ENCODE measurements at regions not wholly inside any gene's neighbourhood (a gene's known extent, or its start where the extent isn't known, plus 50 kb on each side); places are given as distances from the start of the nearest gene placed in this dataset.

GRCh38 chr15:25233766-25234350 lies 205.0 kb downstream of the UBE3A start:
- no peak for DNase-seq (ENCODE audit: low read depth)

GRCh38 chr15:25234831-25235230 lies 204.0 kb downstream of the UBE3A start:
- no peak for DNase-seq (ENCODE audit: low read depth)

- no peak for DNase-seq (ENCODE audit: low read depth)
Measured at GRCh38 chr15:25235391-25235790, 203.4 kb downstream of the UBE3A start.

- no peak for DNase-seq (ENCODE audit: low read depth)
Measured at GRCh38 chr15:25236143-25236860, 202.5 kb downstream of the UBE3A start.

- DNase-seq (ENCODE audit: low read depth), result no peak
Measured at GRCh38 chr15:25236861-25237155, 202.0 kb downstream of the UBE3A start.

GRCh38 chr15:25237291-25237978 lies 201.4 kb downstream of the UBE3A start:
- no peak for DNase-seq (ENCODE audit: low read depth)

- DNase-seq (ENCODE audit: low read depth), result no peak
Measured at GRCh38 chr15:25238126-25238525, 200.7 kb downstream of the UBE3A start.

- DNase-seq (ENCODE audit: low read depth), result no peak
Measured at GRCh38 chr15:25238716-25239470, 199.9 kb downstream of the UBE3A start.

GRCh38 chr15:25239471-25240345 lies 199.1 kb downstream of the UBE3A start:
- no peak for DNase-seq (ENCODE audit: low read depth)

GRCh38 chr15:25240461-25241021 lies 198.3 kb downstream of the UBE3A start:
- DNase-seq (ENCODE audit: low read depth), result no peak

GRCh38 chr15:25241241-25241801 lies 197.5 kb downstream of the UBE3A start:
- DNase-seq (ENCODE audit: low read depth), result no peak

GRCh38 chr15:25242166-25242879 lies 196.5 kb downstream of the UBE3A start:
- DNase-seq (ENCODE audit: low read depth), result no peak

- no peak for DNase-seq (ENCODE audit: low read depth)
Measured at GRCh38 chr15:25242957-25243799, 195.6 kb downstream of the UBE3A start.

- DNase-seq (ENCODE audit: low read depth), result no peak
Measured at GRCh38 chr15:25243800-25244097, 195.1 kb downstream of the UBE3A start.

- no peak for DNase-seq (ENCODE audit: low read depth)
Measured at GRCh38 chr15:25244731-25245585, 193.9 kb downstream of the UBE3A start.

- no peak for DNase-seq (ENCODE audit: low read depth)
Measured at GRCh38 chr15:25245801-25246622, 192.8 kb downstream of the UBE3A start.

- DNase-seq (ENCODE audit: low read depth), result no peak
Measured at GRCh38 chr15:25246641-25247406, 192.0 kb downstream of the UBE3A start.
